ENCODE measurements at regions not wholly inside any gene's neighbourhood (a gene's known extent, or its start where the extent isn't known, plus 50 kb on each side); places are given as distances from the start of the nearest gene placed in this dataset.

DNA sequence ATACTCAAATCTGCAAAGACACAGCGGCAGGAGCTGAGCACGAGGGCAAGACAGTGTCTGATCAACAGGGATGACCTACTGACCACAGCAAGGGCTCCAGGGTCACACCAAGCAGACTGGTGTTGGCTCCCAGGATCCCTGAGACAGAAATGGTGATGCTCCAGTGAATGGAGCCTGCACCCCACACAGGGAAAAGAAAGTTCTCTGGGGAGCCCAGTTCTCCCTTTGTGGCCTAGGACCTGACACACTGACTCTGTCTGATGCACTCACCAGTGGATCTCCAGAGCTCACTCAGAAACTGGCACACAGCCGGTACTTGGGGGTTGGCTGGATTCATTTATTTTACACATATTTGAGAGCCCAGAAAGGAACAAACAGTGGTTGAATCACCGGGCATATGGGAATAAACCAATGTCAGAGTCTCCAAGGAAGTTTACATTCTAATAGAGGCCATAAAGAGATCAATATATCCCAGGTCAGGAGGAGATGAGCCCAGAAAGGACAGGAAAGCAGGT, 215.6 kb upstream of the ARL4C start:
- H3K4me3 ChIP-seq (ENCODE audit: low read length), result no peak overlapping the region
- TF ChIP-seq, protein P1, sequence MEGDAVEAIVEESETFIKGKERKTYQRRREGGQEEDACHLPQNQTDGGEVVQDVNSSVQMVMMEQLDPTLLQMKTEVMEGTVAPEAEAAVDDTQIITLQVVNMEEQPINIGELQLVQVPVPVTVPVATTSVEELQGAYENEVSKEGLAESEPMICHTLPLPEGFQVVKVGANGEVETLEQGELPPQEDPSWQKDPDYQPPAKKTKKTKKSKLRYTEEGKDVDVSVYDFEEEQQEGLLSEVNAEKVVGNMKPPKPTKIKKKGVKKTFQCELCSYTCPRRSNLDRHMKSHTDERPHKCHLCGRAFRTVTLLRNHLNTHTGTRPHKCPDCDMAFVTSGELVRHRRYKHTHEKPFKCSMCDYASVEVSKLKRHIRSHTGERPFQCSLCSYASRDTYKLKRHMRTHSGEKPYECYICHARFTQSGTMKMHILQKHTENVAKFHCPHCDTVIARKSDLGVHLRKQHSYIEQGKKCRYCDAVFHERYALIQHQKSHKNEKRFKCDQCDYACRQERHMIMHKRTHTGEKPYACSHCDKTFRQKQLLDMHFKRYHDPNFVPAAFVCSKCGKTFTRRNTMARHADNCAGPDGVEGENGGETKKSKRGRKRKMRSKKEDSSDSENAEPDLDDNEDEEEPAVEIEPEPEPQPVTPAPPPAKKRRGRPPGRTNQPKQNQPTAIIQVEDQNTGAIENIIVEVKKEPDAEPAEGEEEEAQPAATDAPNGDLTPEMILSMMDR (IDR thresholded peaks at IDR 0.05; ENCODE audit: insufficient read depth, low read depth, low read length, missing control alignments), result no peak
- DNase-seq (ENCODE audit: low read depth), result no peak

DNA sequence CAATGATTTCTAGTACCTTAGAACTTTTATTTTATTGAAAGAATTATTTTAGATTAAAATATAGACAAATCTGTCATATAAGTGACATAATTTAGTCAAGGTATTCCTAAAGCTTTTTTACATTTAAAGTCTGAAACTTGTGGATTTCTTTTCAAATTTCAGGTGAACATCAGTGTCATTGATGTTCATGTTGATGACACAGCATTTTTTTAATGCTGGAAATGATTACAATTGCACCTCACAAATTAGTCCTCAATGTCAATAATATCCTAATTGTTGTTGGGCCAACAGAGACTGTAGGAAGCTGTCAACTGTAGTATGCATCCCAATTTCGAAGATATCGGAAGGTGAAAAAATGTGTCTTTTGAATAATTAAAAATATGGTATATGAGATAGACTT, 214.4 kb upstream of the ARL4C start:
- TF ChIP-seq, protein P1 (IDR thresholded peaks at IDR 0.05; ENCODE audit: insufficient read depth, low read depth, low read length, missing control alignments), result no peak
- H3K4me3 ChIP-seq (ENCODE audit: low read length), result no peak overlapping the region

DNA sequence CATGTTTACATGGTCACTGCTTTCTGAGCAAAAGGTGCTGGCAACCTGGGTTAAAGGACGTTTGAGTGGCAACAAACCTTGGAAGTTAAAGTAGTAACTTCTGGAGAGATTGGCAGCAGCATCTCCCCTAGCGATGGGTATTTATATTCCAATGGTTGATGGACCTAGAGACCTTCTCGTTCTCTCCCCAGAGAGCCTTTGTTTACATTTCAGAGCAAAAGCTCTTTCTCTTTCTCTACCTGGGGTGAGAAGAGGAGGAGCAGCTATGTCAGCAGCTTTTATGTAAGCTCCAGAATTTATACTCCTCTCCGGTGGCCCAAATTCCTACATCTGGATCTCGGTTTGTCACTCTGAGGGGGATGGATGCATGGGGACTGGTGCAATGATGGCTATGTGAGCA, 213.7 kb upstream of the ARL4C start:
- no peak for DNase-seq (ENCODE audit: low read depth)
- TF ChIP-seq, protein P1 (IDR thresholded peaks at IDR 0.05; ENCODE audit: insufficient read depth, low read depth, low read length, missing control alignments), result no peak
- H3K4me3 ChIP-seq (ENCODE audit: low read length), result no peak overlapping the region

More for the DNA sequence above, 214.4 kb upstream of the ARL4C start:
- DNase-seq (ENCODE audit: low read depth), result no peak

DNA sequence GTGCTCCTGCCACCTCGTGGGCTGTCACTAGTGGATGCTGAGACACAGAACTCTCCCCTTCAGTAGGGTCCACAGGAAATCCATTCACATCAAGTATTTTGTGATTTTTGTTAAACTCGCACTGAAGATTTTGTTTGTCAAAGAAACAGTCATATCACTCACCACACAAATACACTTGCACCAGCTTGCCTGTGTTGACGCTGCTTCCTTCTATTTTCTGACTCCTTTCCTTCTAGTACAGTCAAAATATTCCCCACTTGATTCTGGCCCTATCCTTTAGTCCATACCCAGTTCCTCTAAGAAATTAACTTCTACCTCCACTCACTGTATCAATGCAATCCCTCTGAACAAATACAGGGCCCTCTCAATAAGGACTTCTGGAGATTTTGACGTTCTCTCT, 213.2 kb upstream of the ARL4C start:
- no peak overlapping the region for H3K4me3 ChIP-seq (ENCODE audit: low read length)
- peak; percentile 56 for DNase-seq (ENCODE audit: low read depth)
- TF ChIP-seq, protein P1 (IDR thresholded peaks at IDR 0.05; ENCODE audit: insufficient read depth, low read depth, low read length, missing control alignments), result no peak

DNA sequence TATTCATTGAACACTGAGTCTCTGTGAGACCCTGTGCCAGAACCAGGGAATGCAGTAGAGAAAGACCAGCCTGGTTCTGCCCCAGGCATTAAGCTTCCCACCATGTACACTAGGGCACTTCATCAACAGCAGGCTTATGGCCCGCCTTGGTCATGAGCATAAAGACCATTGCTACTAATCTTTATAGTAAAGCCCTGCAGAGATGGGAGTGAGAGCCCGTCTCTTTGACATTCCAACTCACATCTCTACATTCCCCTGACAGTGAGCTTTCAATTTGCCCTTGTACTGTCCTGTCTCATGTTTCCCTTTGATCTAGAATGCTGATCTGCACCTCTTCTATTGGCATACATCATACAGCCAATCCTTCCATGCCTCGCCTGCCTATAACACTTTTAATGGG, 211.8 kb upstream of the ARL4C start:
- TF ChIP-seq, protein P1 (IDR thresholded peaks at IDR 0.05; ENCODE audit: insufficient read depth, low read depth, low read length, missing control alignments), result no peak
- DNase-seq (ENCODE audit: low read depth), result no peak
- no peak overlapping the region for H3K4me3 ChIP-seq (ENCODE audit: low read length)

DNA sequence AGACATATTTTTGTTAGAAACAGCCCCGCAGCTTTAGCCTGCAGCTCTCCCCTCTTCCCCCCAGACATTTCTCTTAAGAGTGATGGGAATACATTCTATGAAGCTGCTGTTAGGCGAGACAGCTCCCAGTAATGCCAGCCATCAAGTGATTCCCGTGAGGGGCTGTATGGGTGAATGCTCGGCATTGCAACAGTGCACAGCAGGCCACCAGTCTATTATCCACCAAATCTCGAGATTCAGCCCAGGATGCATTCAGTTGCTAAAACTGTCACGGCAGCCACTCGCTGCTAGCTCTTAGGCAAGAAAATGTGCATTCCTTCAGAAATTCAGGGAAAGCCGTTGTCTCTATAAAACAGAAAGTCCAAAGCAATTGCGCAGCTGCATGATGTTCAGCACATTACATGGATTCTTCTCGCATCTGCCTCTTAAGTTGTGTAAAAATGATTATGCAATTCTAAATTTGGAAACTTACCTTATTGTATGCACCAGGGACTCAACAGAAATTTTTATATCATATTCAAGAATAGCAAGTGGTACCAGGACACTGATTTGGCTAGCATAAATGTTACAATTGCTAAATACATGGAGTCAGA, 211.3 kb upstream of the ARL4C start:
- no peak for DNase-seq (ENCODE audit: low read depth)
- TF ChIP-seq, protein P1 (IDR thresholded peaks at IDR 0.05; ENCODE audit: insufficient read depth, low read depth, low read length, missing control alignments), result no peak

DNA sequence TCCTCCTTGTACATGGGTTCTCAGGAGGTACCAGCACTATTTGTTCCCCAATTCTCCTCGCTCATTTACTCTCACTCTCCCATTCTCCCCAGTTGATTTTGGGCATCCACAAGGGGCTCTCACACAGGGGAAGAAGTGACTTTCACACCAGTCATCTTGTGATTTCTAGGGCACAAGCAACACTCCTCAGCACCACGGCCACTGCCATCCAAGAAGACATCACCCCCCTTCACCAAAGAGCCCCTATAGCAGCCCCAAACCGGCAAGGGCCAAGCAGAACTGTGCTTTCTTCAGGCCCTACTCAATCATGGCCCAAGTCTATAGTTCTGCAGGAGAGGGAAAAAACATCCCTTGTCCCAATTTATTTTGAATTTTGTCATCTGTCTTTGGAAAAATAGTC, 209.2 kb upstream of the ARL4C start:
- DNase-seq (ENCODE audit: low read depth), result no peak
- TF ChIP-seq, protein P1 (IDR thresholded peaks at IDR 0.05; ENCODE audit: insufficient read depth, low read depth, low read length, missing control alignments), result no peak
- no peak overlapping the region for H3K4me3 ChIP-seq (ENCODE audit: low read length)

More for the DNA sequence above, 211.3 kb upstream of the ARL4C start:
- no peak overlapping the region for H3K4me3 ChIP-seq (ENCODE audit: low read length)
